ENCODE measurements at regions not wholly inside any gene's neighbourhood (a gene's known extent, or its start where the extent isn't known, plus 50 kb on each side); places are given as distances from the start of the nearest gene placed in this dataset.
A peak's percentile ranks its signal among the peaks of the same experiment; 100 is the strongest.
"Not testable (repeated sequence)": the region's sequence is repeated elsewhere in the genome, so short reads cannot be mapped to it uniquely, and the experiment has no call there.

DNA sequence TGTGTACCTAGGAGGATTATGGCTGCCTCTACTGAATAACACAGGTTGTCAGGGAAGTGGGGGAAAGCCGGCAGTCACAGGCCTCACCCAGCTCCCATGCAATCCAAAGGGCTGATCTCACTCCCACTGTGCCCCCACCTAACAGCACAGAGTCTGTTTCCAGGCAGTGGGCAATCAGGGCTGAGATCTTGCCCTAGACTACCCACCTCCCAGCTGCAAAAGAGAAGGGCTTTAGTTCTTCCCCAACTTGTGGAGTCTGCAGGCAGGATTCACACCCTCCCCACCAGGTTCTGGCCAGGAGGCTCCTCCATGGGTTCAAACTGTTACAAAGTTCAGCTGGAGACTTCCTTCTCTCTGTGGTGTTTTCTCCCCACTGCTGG, 66.0 kb upstream of the OLIG3 start:
- no peak for DNase-seq (ENCODE audit: low read depth)
- no peak overlapping the region for H3K4me3 ChIP-seq (ENCODE audit: low read length)
- TF ChIP-seq, protein P1, sequence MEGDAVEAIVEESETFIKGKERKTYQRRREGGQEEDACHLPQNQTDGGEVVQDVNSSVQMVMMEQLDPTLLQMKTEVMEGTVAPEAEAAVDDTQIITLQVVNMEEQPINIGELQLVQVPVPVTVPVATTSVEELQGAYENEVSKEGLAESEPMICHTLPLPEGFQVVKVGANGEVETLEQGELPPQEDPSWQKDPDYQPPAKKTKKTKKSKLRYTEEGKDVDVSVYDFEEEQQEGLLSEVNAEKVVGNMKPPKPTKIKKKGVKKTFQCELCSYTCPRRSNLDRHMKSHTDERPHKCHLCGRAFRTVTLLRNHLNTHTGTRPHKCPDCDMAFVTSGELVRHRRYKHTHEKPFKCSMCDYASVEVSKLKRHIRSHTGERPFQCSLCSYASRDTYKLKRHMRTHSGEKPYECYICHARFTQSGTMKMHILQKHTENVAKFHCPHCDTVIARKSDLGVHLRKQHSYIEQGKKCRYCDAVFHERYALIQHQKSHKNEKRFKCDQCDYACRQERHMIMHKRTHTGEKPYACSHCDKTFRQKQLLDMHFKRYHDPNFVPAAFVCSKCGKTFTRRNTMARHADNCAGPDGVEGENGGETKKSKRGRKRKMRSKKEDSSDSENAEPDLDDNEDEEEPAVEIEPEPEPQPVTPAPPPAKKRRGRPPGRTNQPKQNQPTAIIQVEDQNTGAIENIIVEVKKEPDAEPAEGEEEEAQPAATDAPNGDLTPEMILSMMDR (conservative IDR thresholded peaks at IDR 0.05; ENCODE audit: low read depth, low read length) = no peak

DNA sequence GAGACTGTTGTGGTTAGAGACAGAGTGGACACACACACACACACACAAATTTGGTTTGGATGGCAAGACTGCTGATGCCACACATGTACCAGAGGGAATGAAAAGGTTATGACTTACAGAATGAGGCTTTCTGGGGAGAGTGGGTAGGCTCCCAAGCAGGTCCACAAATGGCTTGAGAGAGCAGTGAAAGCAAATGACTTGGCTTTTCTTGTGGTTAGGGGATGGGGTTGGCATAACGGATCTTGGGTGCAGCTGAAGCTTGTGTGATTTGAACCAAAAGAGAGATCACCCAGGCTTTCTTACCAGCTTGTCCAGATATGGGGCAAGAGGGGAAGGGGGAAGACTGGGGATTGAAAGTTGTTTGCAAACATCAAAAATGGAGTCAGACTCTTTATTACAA, 73.9 kb upstream of the OLIG3 start:
- TF ChIP-seq, protein P1 (conservative IDR thresholded peaks at IDR 0.05; ENCODE audit: low read depth, low read length) = no peak
- no peak overlapping the region for H3K4me3 ChIP-seq (ENCODE audit: low read length)
- no peak for DNase-seq (ENCODE audit: low read depth)

DNA sequence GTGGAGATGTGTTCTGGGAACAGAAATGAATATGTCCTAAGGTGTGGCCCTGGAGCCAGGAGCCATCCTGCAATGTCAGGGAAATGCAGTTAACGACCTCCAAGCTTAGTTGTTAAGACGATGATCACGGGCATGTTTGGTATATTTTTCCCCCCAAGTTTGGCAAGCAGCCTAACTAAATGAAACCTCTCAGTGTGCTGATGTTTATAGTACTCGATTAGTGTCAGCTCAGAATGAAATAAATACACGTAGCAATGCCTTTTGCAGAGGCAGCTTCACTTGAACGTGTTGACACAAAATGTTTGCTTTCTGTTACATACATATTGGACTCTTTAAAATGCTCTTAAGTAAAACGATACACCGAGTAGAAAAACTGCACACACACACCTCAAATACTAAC, 76.2 kb upstream of the OLIG3 start:
- no peak for DNase-seq (ENCODE audit: low read depth)
- TF ChIP-seq, protein P1 (conservative IDR thresholded peaks at IDR 0.05; ENCODE audit: low read depth, low read length) = no peak
- no peak overlapping the region for H3K4me3 ChIP-seq (ENCODE audit: low read length)

DNA sequence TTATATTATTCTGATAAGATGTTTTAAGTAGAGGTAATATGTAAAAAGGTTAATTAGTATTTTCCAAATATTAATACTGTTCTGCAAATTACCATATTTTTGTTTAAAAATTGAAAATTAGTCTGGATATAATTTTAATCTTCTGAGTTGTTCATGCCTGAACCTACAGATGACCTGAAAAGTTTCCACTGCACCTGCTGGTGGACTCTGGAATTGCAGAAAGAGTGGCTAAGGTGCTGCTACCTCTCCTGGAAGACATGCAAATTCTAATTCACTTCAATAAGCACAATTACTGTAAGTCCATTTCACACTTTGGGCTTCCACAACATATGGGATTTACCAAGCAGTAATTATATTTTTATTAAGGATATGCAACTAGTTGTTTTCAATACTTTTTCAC, 77.7 kb upstream of the OLIG3 start:
- no peak for DNase-seq (ENCODE audit: low read depth)
- TF ChIP-seq, protein P1 (conservative IDR thresholded peaks at IDR 0.05; ENCODE audit: low read depth, low read length) = peak; percentile 79
- no peak overlapping the region for H3K4me3 ChIP-seq (ENCODE audit: low read length)

DNA sequence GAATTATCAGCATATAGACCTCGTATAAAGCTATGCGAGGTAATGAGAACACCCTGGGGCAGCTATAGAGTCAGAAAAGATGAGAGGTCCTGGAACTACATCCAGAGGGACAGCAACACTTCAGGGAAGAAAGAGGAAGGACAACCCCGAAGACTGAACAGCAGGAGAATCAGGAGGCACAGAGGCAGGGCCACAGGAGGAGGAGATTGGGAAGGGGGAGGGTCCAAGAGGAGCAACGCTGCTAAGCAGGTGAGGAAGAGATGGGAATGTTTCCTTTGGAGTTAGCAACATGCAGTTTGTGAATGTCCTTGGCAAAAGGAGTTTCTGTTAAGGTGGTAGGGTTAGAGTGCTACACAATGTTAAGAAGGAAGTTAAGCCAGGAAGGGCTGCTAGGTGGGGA, 79.5 kb upstream of the OLIG3 start:
- no peak overlapping the region for H3K4me3 ChIP-seq (ENCODE audit: low read length)
- no peak for DNase-seq (ENCODE audit: low read depth)
- TF ChIP-seq, protein P1 (conservative IDR thresholded peaks at IDR 0.05; ENCODE audit: low read depth, low read length) = no peak

DNA sequence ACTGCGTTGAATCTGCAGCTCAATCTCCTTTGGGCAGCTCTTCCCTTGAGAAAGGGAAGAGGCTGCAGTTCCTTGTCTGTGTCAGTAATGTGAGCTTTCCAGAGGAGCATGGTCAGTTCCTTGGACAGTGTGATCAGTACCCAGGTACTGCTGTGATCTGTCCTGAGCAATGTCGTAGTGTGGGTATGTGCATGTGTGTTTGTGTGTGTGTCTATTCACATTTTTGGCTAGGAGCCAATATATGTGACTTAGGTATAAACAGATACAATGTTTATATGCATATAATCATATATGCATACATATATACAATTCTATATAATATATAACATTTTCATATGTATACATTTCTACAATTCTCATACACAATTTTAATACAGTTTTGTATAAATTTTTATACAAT, 85.4 kb upstream of the OLIG3 start:
- no peak overlapping the region for H3K4me3 ChIP-seq (ENCODE audit: low read length)
- TF ChIP-seq, protein P1 (conservative IDR thresholded peaks at IDR 0.05; ENCODE audit: low read depth, low read length) = no peak
- DNase-seq (ENCODE audit: low read depth) = no peak

DNA sequence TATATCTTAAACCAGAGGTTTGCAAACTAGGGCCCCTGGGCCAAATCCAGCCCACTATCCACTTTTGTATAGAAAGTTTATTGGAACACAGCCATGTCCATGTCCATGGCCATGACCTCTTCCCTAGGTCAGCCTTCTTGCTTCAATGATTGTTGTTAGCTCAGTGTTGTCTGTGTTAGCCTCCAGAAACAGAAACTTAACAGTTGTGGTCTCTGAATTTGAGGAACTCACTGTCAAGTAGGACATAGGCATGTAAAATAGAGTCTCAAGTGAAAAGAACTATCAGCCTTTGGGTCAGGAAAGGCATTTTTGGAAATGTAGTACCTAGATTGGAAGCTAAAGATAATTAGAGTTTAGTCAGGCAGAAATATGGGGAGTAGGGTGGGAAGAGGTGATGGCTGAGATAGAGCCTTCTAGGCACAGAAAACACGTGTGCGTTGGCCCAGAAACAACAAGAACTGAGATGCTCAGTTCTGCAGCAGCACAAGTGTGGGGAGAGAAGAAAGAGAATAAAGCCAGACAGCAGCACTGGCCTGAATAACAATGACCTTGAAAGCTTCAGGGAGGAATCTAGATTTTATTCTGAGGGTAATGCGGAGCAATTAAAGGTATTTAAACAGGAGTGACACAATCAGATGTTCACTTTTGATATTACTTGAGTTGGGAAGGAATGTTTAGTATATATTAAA, 87.0 kb upstream of the OLIG3 start:
- no peak for DNase-seq (ENCODE audit: low read depth)
- TF ChIP-seq, protein P1 (conservative IDR thresholded peaks at IDR 0.05; ENCODE audit: low read depth, low read length) = no peak

DNA sequence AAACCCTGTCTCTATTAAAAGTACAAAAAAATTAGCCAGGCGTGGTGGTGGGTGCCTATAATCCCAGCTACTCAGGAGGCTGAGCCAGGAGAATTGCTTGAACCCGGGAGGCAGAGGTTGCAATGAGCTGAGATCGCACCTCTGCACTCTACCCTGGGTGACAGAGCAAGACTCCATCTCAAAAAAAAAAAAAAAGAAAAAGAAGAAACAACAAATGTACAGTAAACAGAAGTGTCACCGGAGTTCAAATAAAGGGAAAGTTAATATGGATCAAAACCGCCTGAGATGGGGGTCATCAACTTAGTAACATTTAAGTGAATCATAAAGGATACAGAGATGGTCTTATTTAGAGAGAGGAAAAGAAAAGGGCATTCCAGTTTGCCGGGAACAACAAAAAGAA, 89.3 kb upstream of the OLIG3 start:
- DNase-seq (ENCODE audit: low read depth); H3K4me3 ChIP-seq (ENCODE audit: low read length): not testable (repeated sequence)

More for the DNA sequence above, 87.0 kb upstream of the OLIG3 start:
- no peak overlapping the region for H3K4me3 ChIP-seq (ENCODE audit: low read length)

Measured in retinal pigment epithelial cell (primary cell).